ENCODE measurements at regions not wholly inside any gene's neighbourhood (a gene's known extent, or its start where the extent isn't known, plus 50 kb on each side); places are given as distances from the start of the nearest gene placed in this dataset.
A peak's percentile ranks its signal among the peaks of the same experiment; 100 is the strongest.

DNA sequence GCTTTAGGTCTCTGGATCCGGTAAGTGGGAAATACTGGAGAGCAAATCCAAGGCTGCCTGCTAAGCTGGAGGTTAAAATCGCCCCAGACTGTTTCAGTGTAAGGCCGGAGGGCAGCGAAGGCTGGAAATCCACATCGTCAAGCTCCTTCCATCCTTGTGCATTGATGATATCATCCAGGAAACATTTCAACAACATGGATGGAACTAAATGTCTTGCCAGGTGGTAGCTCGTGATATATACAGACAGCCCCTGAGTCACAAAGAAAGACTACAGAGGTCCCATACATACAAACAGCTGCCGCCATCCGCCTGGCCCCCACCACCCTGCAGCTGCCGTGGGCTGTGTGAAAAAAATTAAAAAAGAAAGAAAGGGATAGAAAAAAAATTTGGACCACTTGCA, 148.9 kb upstream of the RBPJ start:
- TF ChIP-seq, protein P1, sequence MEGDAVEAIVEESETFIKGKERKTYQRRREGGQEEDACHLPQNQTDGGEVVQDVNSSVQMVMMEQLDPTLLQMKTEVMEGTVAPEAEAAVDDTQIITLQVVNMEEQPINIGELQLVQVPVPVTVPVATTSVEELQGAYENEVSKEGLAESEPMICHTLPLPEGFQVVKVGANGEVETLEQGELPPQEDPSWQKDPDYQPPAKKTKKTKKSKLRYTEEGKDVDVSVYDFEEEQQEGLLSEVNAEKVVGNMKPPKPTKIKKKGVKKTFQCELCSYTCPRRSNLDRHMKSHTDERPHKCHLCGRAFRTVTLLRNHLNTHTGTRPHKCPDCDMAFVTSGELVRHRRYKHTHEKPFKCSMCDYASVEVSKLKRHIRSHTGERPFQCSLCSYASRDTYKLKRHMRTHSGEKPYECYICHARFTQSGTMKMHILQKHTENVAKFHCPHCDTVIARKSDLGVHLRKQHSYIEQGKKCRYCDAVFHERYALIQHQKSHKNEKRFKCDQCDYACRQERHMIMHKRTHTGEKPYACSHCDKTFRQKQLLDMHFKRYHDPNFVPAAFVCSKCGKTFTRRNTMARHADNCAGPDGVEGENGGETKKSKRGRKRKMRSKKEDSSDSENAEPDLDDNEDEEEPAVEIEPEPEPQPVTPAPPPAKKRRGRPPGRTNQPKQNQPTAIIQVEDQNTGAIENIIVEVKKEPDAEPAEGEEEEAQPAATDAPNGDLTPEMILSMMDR (IDR thresholded peaks at IDR 0.05; ENCODE audit: unreplicated experiment in 3 of 3) = no peak
- H3K27ac Mint-ChIP-seq = peak overlapping the region; percentile 44 to 89 (median 77)
- H3K9me3 Mint-ChIP-seq = peaks cover 4% of the 10 kb centered on the region
- no peaks in the 10 kb centered on the region for H3K36me3 Mint-ChIP-seq (ENCODE audit: low read depth)
- peaks cover 47% of the 10 kb centered on the region for H3K4me1 Mint-ChIP-seq
- peak overlapping the region in 1 of 3 experiments; percentile 23 for H3K4me3 Mint-ChIP-seq
- H3K27me3 Mint-ChIP-seq (ENCODE audit: low read depth) = peaks cover 4% of the 10 kb centered on the region

DNA sequence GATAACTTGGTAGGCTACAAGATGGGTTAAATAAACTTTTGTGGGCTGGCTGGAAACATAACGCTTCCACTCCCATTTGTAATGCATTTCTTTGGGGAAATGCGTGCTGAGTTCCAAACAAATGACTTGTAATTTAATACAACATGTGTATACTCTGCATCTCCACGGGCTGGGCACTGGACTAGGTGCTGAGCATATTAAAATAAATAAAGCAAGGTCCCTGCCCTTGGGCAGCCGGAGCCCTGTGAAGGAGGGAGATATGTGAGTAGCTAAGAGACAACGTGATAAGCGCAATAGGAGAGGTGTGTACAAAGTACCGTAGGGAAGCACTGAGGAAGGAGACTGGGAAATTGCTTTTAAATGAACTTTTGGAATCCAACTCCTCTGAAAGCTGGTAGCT, 147.2 kb upstream of the RBPJ start:
- TF ChIP-seq, protein P1 (IDR thresholded peaks at IDR 0.05; ENCODE audit: unreplicated experiment in 3 of 3) = no peak
- H3K9me3 Mint-ChIP-seq = peaks cover 4% of the 10 kb centered on the region

DNA sequence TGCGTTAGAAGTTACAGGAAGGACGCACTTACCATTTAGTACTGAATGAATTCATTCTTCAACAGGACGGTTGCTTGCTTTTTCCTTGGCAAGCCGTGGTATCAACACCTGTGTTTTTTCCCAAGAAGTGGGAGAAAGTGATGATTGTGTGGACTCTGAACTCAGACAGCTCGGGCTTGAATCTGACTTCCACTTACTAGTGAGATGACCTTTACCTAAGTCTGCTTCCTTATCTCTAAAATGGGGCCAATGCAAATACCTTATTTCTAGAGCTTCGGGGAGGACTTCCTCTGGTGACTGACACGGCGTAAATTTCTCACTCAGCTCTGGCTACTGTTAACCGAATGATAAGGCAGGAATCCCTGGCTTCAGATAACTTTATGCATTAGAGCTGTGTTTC, 146.8 kb upstream of the RBPJ start:
- Mint-ChIP-seq H3K27me3 (ENCODE audit: low read depth) (peaks cover 14% of the 10 kb centered on the region), H3K4me3 (no peak overlapping the region), H3K27ac (peak overlapping the region; percentile 20 to 41 (median 35)), H3K9me3 (peaks cover 4% of the 10 kb centered on the region), H3K4me1 (peaks cover 48% of the 10 kb centered on the region), H3K36me3 (ENCODE audit: low read depth) (no peaks in the 10 kb centered on the region)
- TF ChIP-seq, protein P1 (IDR thresholded peaks at IDR 0.05; ENCODE audit: unreplicated experiment in 3 of 3) = no peak

More for the DNA sequence above, 147.2 kb upstream of the RBPJ start:
- Mint-ChIP-seq H3K27ac (peak overlapping the region; percentile 20 to 41 (median 35)), H3K27me3 (ENCODE audit: low read depth) (peaks cover 10% of the 10 kb centered on the region), H3K4me3 (peak overlapping the region in 1 of 3 experiments; percentile 28), H3K36me3 (ENCODE audit: low read depth) (no peaks in the 10 kb centered on the region), H3K4me1 (peaks cover 48% of the 10 kb centered on the region)

DNA sequence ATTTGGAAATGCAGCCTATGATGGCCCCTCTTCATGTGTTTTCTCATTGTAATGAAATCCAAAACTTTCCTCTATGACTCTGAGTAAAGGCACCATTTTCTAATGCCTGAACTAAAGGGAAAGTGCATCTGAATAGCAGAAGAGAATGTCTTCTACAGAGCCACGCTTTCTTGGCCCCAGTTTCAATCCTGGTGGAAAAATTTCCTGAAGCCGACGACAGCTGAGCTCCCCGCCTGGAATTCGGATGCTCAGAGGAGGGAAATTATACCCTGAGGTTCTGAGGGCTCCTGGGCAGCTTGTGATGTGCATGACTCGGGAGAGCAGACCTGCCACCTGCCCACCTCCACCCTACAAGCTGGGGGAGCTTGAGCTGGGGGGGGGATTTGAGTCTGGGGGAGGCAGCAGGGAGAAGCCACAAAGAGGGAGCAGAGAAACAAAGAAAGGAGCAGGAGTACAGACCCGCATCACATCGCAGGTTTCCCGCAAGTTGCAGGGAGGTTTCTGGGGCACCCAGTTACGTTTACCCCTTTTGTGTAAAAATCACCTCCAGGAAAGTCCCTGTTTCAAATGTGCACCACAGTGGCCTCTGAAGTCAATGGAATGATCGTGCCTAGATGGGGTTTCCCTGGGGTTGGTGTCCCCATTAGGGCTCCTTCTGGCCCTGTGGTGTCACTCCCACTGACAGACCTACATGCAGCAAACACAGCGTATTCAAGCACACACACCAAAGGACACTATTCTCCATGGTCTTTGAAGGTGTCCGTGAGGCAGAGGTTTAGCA, 145.6 kb upstream of the RBPJ start:
- Mint-ChIP-seq H3K4me3 (no peak overlapping the region), H3K36me3 (ENCODE audit: low read depth) (no peaks in the 10 kb centered on the region), H3K27me3 (ENCODE audit: low read depth) (peaks cover 21% of the 10 kb centered on the region), H3K4me1 (peaks cover 48% of the 10 kb centered on the region), H3K27ac (peak overlapping the region; percentile 25 to 73 (median 69)), H3K9me3 (peaks cover 4% of the 10 kb centered on the region)
- TF ChIP-seq, protein P1 (IDR thresholded peaks at IDR 0.05; ENCODE audit: unreplicated experiment in 3 of 3) = no peak

DNA sequence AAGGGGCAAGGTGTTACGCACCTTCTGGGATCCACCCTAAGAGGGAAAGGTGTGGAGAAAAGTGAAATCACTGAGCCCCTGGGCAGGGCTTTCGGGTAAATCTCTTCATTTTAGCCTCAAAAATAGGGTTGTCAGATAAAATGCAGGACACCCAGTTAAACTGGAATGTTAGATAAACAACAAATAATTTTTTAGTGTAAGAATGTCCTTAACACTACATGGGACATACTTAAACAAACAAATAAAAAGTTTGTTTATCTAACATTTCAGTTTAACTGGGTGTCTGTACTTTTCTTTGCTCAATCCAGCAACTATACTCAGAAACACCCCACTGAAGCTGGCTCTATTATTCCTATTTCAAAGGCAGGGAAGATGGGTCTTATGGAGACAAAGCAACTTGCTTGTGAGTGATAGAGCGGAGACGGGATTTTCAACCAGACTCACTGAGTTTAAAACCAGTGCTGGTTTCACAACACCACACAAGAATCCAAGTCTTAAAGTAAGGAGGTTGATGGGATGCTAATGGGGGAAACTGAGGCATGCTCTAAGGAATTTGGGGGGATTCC, 144.8 kb upstream of the RBPJ start:
- Mint-ChIP-seq H3K9me3 (peaks cover under 1% of the 10 kb centered on the region), H3K4me1 (peaks cover 48% of the 10 kb centered on the region), H3K4me3 (no peak overlapping the region), H3K27ac (peak overlapping the region in 1 of 3 experiments; percentile 48), H3K36me3 (ENCODE audit: low read depth) (no peaks in the 10 kb centered on the region), H3K27me3 (ENCODE audit: low read depth) (peaks cover 21% of the 10 kb centered on the region)
- TF ChIP-seq, protein P1 (IDR thresholded peaks at IDR 0.05; ENCODE audit: unreplicated experiment in 3 of 3) = no peak
